Osteoblast (primary cell): ENCODE measurements at regions not wholly inside any gene's neighbourhood (a gene's known extent, or its start where the extent isn't known, plus 50 kb on each side); places are given as distances from the start of the nearest gene placed in this dataset.
"Not testable (repeated sequence)": the region's sequence is repeated elsewhere in the genome, so short reads cannot be mapped to it uniquely, and the experiment has no call there.

Experiments
- DNase-seq: peaks from one replicate; pipeline ENCODE4 v3.0.0; 2011; ENCODE audit warnings: low spot score, mixed read lengths; ENCODE audit not compliant: insufficient read length; ENCODE audit errors: missing footprints
- H2AFZ ChIP-seq: 2 replicates; pipeline ENCODE4 v1.6.0; 2011; ENCODE audit warnings: mild to moderate bottlenecking, low read length
- H3K27ac ChIP-seq: 2 replicates; pipeline ENCODE4 v1.5.1; 2011; ENCODE audit warnings: mild to moderate bottlenecking, low read depth, low read length, moderate library complexity
- H3K27me3 ChIP-seq: 2 replicates; pipeline ENCODE4 v1.6.0; 2012; ENCODE audit warnings: mild to moderate bottlenecking, control low read depth, inconsistent platforms, low read length, moderate library complexity; ENCODE audit not compliant: insufficient read depth
- H3K36me3 ChIP-seq: 2 replicates; pipeline ENCODE4 v1.5.1; 2011; ENCODE audit warnings: mild to moderate bottlenecking, low read length, control low read depth, moderate library complexity; ENCODE audit not compliant: insufficient read depth
- H3K4me1 ChIP-seq: 2 replicates; pipeline ENCODE4 v1.5.1; 2011; ENCODE audit warnings: mild to moderate bottlenecking, low read length, control low read depth, moderate library complexity; ENCODE audit not compliant: insufficient read depth
- H3K4me2 ChIP-seq: 2 replicates; pipeline ENCODE4 v1.6.0; 2011; ENCODE audit warnings: mild to moderate bottlenecking, low read length; ENCODE audit not compliant: insufficient read depth
- H3K4me3 ChIP-seq: fragments of 200-600 bp; sonication (generic); 3 replicates; pipeline ENCODE4 v1.5.1; 2012; ENCODE audit warnings: mild to moderate bottlenecking, low read length, inconsistent platforms; ENCODE audit not compliant: insufficient read depth
- H3K79me2 ChIP-seq: 2 replicates; pipeline ENCODE4 v1.6.0; 2012; ENCODE audit warnings: mild to moderate bottlenecking, low read length, control low read depth, inconsistent platforms; ENCODE audit not compliant: insufficient read depth
- H3K9me3 ChIP-seq: 2 replicates; pipeline ENCODE4 v1.5.1; 2011; ENCODE audit warnings: low read depth, low read length, control low read depth
- H4K20me1 ChIP-seq: 2 replicates; pipeline ENCODE4 v1.6.0; 2012; ENCODE audit warnings: mild to moderate bottlenecking, low read length, control low read depth; ENCODE audit not compliant: insufficient read depth
- TF ChIP-seq, protein P1 (sequence below): IDR thresholded peaks from 2 replicates; pipeline ENCODE4 v1.5.1; 2011; ENCODE audit warnings: mild to moderate bottlenecking, low read depth, low read length, moderate library complexity; ENCODE audit errors: extremely low read depth

- H3K36me3 ChIP-seq, result no peaks in the 10 kb centered on the region
- H3K9me3 ChIP-seq, result no peaks in the 10 kb centered on the region
Observed at GRCh38 chr6:82507112-82507511, 143.5 kb downstream of the TPBG start.

GRCh38 chr6:82511546-82511945, 147.9 kb downstream of the TPBG start:
- no peaks in the 10 kb centered on the region for H3K4me1 ChIP-seq
- H3K4me2 ChIP-seq, result no peak overlapping the region
- TF ChIP-seq, protein P1, sequence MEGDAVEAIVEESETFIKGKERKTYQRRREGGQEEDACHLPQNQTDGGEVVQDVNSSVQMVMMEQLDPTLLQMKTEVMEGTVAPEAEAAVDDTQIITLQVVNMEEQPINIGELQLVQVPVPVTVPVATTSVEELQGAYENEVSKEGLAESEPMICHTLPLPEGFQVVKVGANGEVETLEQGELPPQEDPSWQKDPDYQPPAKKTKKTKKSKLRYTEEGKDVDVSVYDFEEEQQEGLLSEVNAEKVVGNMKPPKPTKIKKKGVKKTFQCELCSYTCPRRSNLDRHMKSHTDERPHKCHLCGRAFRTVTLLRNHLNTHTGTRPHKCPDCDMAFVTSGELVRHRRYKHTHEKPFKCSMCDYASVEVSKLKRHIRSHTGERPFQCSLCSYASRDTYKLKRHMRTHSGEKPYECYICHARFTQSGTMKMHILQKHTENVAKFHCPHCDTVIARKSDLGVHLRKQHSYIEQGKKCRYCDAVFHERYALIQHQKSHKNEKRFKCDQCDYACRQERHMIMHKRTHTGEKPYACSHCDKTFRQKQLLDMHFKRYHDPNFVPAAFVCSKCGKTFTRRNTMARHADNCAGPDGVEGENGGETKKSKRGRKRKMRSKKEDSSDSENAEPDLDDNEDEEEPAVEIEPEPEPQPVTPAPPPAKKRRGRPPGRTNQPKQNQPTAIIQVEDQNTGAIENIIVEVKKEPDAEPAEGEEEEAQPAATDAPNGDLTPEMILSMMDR, result no peak
- no peak overlapping the region for H2AFZ ChIP-seq
- H3K36me3 ChIP-seq, result no peaks in the 10 kb centered on the region
- no peaks in the 10 kb centered on the region for H4K20me1 ChIP-seq
- no peaks in the 10 kb centered on the region for H3K79me2 ChIP-seq
- H3K9me3 ChIP-seq, result no peaks in the 10 kb centered on the region
- no peak overlapping the region for H3K27ac ChIP-seq
- no peak overlapping the region for H3K4me3 ChIP-seq
- no peak for DNase-seq
- peaks cover 4% of the 10 kb centered on the region for H3K27me3 ChIP-seq

More at GRCh38 chr6:82507112-82507511, 143.5 kb downstream of the TPBG start:
- DNase-seq, result no peak
- H3K27me3 ChIP-seq, result peaks cover 4% of the 10 kb centered on the region
- no peaks in the 10 kb centered on the region for H4K20me1 ChIP-seq
- H3K79me2 ChIP-seq, result no peaks in the 10 kb centered on the region
- H3K4me1 ChIP-seq, result no peaks in the 10 kb centered on the region
- H3K27ac ChIP-seq, result no peak overlapping the region
- H2AFZ ChIP-seq, result no peak overlapping the region
- no peak overlapping the region for H3K4me3 ChIP-seq
- no peak overlapping the region for H3K4me2 ChIP-seq
- TF ChIP-seq, protein P1, result no peak

DNA sequence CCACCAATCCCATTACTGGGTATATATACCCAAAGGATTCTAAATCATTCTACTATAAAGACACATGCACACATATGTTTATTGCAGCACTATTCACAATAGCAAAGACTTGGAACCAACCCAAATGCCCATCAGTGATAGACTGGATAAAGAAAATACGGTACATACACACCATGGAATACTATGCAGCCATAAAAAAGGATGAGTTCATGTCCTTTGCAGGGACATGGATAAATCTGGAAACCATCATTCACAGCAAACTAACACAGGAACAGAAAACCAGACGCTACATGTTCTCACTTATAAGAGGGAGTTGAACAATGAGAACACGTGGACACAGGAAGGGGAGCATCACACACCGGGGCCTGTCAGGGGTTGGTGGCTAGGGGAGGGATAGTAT, 154.3 kb downstream of the TPBG start:
- not testable (repeated sequence) for H3K27me3 ChIP-seq, H4K20me1 ChIP-seq

GRCh38 chr6:82521369-82521768, 157.8 kb downstream of the TPBG start:
- Histone ChIP-seq H3K9me3 (no peaks in the 10 kb centered on the region), H4K20me1 (no peaks in the 10 kb centered on the region), H3K27me3 (no peaks in the 10 kb centered on the region), H2AFZ (no peak overlapping the region), H3K4me2 (no peak overlapping the region), H3K79me2 (no peaks in the 10 kb centered on the region), H3K4me1 (no peaks in the 10 kb centered on the region), H3K36me3 (no peaks in the 10 kb centered on the region), H3K27ac (no peak overlapping the region), H3K4me3 (no peak overlapping the region)
- TF ChIP-seq, protein P1, result no peak
- no peak for DNase-seq

More for the DNA sequence above, 154.3 kb downstream of the TPBG start:
- DNase-seq, H3K4me1 ChIP-seq, H3K79me2 ChIP-seq, H3K4me3 ChIP-seq, H3K9me3 ChIP-seq, H3K36me3 ChIP-seq, H3K4me2 ChIP-seq, H3K27ac ChIP-seq, H2AFZ ChIP-seq: not testable (repeated sequence)
